A673 (cell line): ENCODE measurements at regions not wholly inside any gene's neighbourhood (a gene's known extent, or its start where the extent isn't known, plus 50 kb on each side); places are given as distances from the start of the nearest gene placed in this dataset.
"Not testable (repeated sequence)": the region's sequence is repeated elsewhere in the genome, so short reads cannot be mapped to it uniquely, and the experiment has no call there.

Experiments
- BruUV-seq: library from RNA; stranded (reverse); fragments of 400-500 nt; replicated peaks from 2 replicates; lab custom pipeline; 2021; lab: Mats Ljungman, UMichigan
- CTCF ChIA-PET: fragments of 300-600 bp; sonication (Branson Sonifier 250); formaldehyde crosslinking; loops from one replicate; lab custom pipeline; 2022; ENCODE audit warnings: antibody characterized with exemption; lab: Charles Lee
- POLR2A ChIA-PET: fragments of 300-600 bp; sonication (Branson Sonifier 250); formaldehyde crosslinking; loops from one replicate; lab custom pipeline; 2022; ENCODE audit warnings: antibody characterized with exemption; ENCODE audit not compliant: low non-redundant PET; lab: Charles Lee
- DNase-seq: peaks from one replicate; pipeline ENCODE4 v3.0.0-alpha.2; 2015; ENCODE audit warnings: low spot score
- H3K27ac ChIP-seq: fragments of 200-600 bp; sonication (generic); 2 replicates; pipeline ENCODE4 v1.5.1; 2016; ENCODE audit warnings: mixed run types, low read depth, mild to moderate bottlenecking, mixed read lengths, antibody characterized with exemption, low read length; ENCODE audit not compliant: poor library complexity, severe bottlenecking
- H3K27me3 ChIP-seq: fragments of 200-600 bp; sonication (generic); replicated peaks from 2 replicates; pipeline ENCODE4 v1.6.1; 2017; ENCODE audit warnings: mixed run types, low read depth, mild to moderate bottlenecking, mixed read lengths, antibody characterized with exemption, low read length; ENCODE audit not compliant: insufficient read depth, poor library complexity
- H3K36me3 ChIP-seq: fragments of 200-600 bp; sonication (generic); 2 replicates; pipeline ENCODE4 v1.6.1; 2016; ENCODE audit warnings: mixed run types, mild to moderate bottlenecking, mixed read lengths, antibody characterized with exemption, low read length; ENCODE audit not compliant: insufficient read depth, poor library complexity, severe bottlenecking
- H3K4me1 ChIP-seq: fragments of 200-600 bp; sonication (generic); 2 replicates; pipeline ENCODE4 v1.6.1; 2017; ENCODE audit warnings: mixed run types, mild to moderate bottlenecking, mixed read lengths, antibody characterized with exemption, low read length; ENCODE audit not compliant: insufficient read depth, poor library complexity, severe bottlenecking
- H3K4me3 ChIP-seq: fragments of 200-600 bp; sonication (generic); 2 replicates; pipeline ENCODE4 v1.5.1; 2016; ENCODE audit warnings: low read depth, mixed run types, mild to moderate bottlenecking, mixed read lengths, low read length; ENCODE audit not compliant: poor library complexity, severe bottlenecking
- H3K9me3 ChIP-seq: fragments of 200-600 bp; sonication (generic); 2 replicates; pipeline ENCODE4 v1.6.1; 2016; ENCODE audit warnings: mixed run types, low read depth, mild to moderate bottlenecking, mixed read lengths, antibody characterized with exemption, low read length; ENCODE audit not compliant: poor library complexity, severe bottlenecking
- CTCF ChIP-seq: fragments of 300-800, 200-600 bp; sonication (generic); conservative IDR thresholded peaks from 2 replicates; pipeline ENCODE4 v1.5.1; 2017; ENCODE audit warnings: low read depth, mild to moderate bottlenecking, antibody characterized with exemption, low read length, moderate library complexity, mixed read lengths
- EZH2 ChIP-seq: fragments of 200-600 bp; sonication (generic); IDR thresholded peaks from 2 replicates; pipeline ENCODE4 v1.6.1; 2017; ENCODE audit warnings: borderline replicate concordance, low read depth, mild to moderate bottlenecking, mixed read lengths, antibody characterized with exemption, low read length; ENCODE audit not compliant: poor library complexity, severe bottlenecking
- intact Hi-C: fragments of 100-400 bp; cut with micrococcal nuclease; formaldehyde crosslinking; loops from one replicate; pipeline ENCODE4 v1.10.0; 2022; ENCODE audit not compliant: unreplicated experiment

GRCh38 chr5:100017520-100018262 is 517.5 kb upstream of the FAM174A start:
- H3K4me1 ChIP-seq, result no peaks in the 10 kb centered on the region
- ChIA-PET POLR2A (no interaction called here), CTCF (no interaction called here)
- H3K36me3 ChIP-seq, result no peaks in the 10 kb centered on the region
- DNase-seq, result no peak
- H3K27ac ChIP-seq, result no peak overlapping the region
- no peak for TF ChIP-seq EZH2
- no peaks in the 10 kb centered on the region for H3K27me3 ChIP-seq
- no peak overlapping the region for H3K4me3 ChIP-seq
- intact Hi-C loops, result no loop called here
- no TSS peak for BruUV-seq
- no peaks in the 10 kb centered on the region for H3K9me3 ChIP-seq

- CTCF ChIA-PET, H3K4me3 ChIP-seq, H3K9me3 ChIP-seq, DNase-seq, BruUV-seq, H3K4me1 ChIP-seq, intact Hi-C loops, POLR2A ChIA-PET, H3K36me3 ChIP-seq, H3K27me3 ChIP-seq, H3K27ac ChIP-seq: not testable (repeated sequence)
Measured at GRCh38 chr5:100013305-100013704, 521.9 kb upstream of the FAM174A start.

GRCh38 chr5:100011160-100011559 is 524.0 kb upstream of the FAM174A start:
- H3K27me3 ChIP-seq, H3K4me3 ChIP-seq, H3K27ac ChIP-seq, H3K36me3 ChIP-seq, CTCF ChIA-PET, BruUV-seq, POLR2A ChIA-PET, intact Hi-C loops, H3K4me1 ChIP-seq, H3K9me3 ChIP-seq, DNase-seq: not testable (repeated sequence)

GRCh38 chr5:100004969-100005368 is 530.2 kb upstream of the FAM174A start:
- Histone ChIP-seq H3K27me3 (no peaks in the 10 kb centered on the region), H3K36me3 (no peaks in the 10 kb centered on the region), H3K4me3 (no peak overlapping the region), H3K9me3 (no peaks in the 10 kb centered on the region), H3K27ac (no peak overlapping the region), H3K4me1 (no peaks in the 10 kb centered on the region)
- no peak for TF ChIP-seq EZH2
- no peak for TF ChIP-seq CTCF
- BruUV-seq, result no TSS peak
- intact Hi-C loops, result no loop called here
- DNase-seq, result no peak
- ChIA-PET CTCF (no interaction called here), POLR2A (no interaction called here)
